Stimulated activated CD4-positive, alpha-beta T cell treated with anti-CD3 and anti-CD28 coated beads, Interleukin-1b, Interleukin-23, amount 100 ng/mL, for 48 hours (primary cell): ENCODE measurements at regions not wholly inside any gene's neighbourhood (a gene's known extent, or its start where the extent isn't known, plus 50 kb on each side); places are given as distances from the start of the nearest gene placed in this dataset.
A peak's percentile ranks its signal among the peaks of the same experiment; 100 is the strongest.
"Not testable (repeated sequence)": the region's sequence is repeated elsewhere in the genome, so short reads cannot be mapped to it uniquely, and the experiment has no call there.

ENCODE experiments used
- DNase-seq: peaks from one replicate; pipeline ENCODE4 v3.0.0-alpha.2; 2020

- DNase-seq = no peak
Observed at GRCh38 chr16:87143661-87144121, 173.5 kb downstream of the C16orf95 start.

- no peak for DNase-seq
Observed at GRCh38 chr16:87144232-87144631, 173.0 kb downstream of the C16orf95 start.

GRCh38 chr16:87145181-87146176 lies 171.7 kb downstream of the C16orf95 start:
- peak; percentile 27 for DNase-seq

- DNase-seq = no peak
Observed at GRCh38 chr16:87146676-87147075, 170.5 kb downstream of the C16orf95 start.

GRCh38 chr16:87149051-87149450 lies 168.1 kb downstream of the C16orf95 start:
- DNase-seq = no peak

GRCh38 chr16:87150262-87150661 lies 166.9 kb downstream of the C16orf95 start:
- no peak for DNase-seq

- no peak for DNase-seq
Observed at GRCh38 chr16:87150681-87151280, 166.4 kb downstream of the C16orf95 start.

GRCh38 chr16:87152221-87152755 lies 164.9 kb downstream of the C16orf95 start:
- DNase-seq = no peak

GRCh38 chr16:87153326-87153725 lies 163.9 kb downstream of the C16orf95 start:
- DNase-seq = no peak

GRCh38 chr16:87155315-87155714 lies 161.9 kb downstream of the C16orf95 start:
- DNase-seq = not testable (repeated sequence)

GRCh38 chr16:87156195-87156594 lies 161.0 kb downstream of the C16orf95 start:
- DNase-seq = no peak

GRCh38 chr16:87160234-87160636 lies 157.0 kb downstream of the C16orf95 start:
- DNase-seq = no peak

- DNase-seq = peak; percentile 19
Observed at GRCh38 chr16:87160701-87161337, 156.4 kb downstream of the C16orf95 start.

- not testable (repeated sequence) for DNase-seq
Observed at GRCh38 chr16:87161410-87161809, 155.8 kb downstream of the C16orf95 start.

GRCh38 chr16:87161822-87162676 lies 155.1 kb downstream of the C16orf95 start:
- DNase-seq = peak; percentile 47

- DNase-seq = not testable (repeated sequence)
Observed at GRCh38 chr16:87162799-87163198, 154.4 kb downstream of the C16orf95 start.

GRCh38 chr16:87163637-87164036 lies 153.6 kb downstream of the C16orf95 start:
- no peak for DNase-seq

- DNase-seq = no peak
Observed at GRCh38 chr16:87165151-87165550, 152.0 kb downstream of the C16orf95 start.

- no peak for DNase-seq
Observed at GRCh38 chr16:87165885-87166284, 151.3 kb downstream of the C16orf95 start.

GRCh38 chr16:87166321-87166720 lies 150.9 kb downstream of the C16orf95 start:
- DNase-seq = no peak

- no peak for DNase-seq
Observed at GRCh38 chr16:87166934-87167333, 150.3 kb downstream of the C16orf95 start.

- no peak for DNase-seq
Observed at GRCh38 chr16:87169509-87169995, 147.6 kb downstream of the C16orf95 start.
